ENCODE measurements at regions not wholly inside any gene's neighbourhood (a gene's known extent, or its start where the extent isn't known, plus 50 kb on each side); places are given as distances from the start of the nearest gene placed in this dataset.

GRCh38 chr4:83703752-83704151 is 167.8 kb downstream of the GPAT3 start:
- TF ChIP-seq POLR2A (IDR thresholded peaks at IDR 0.05; ENCODE audit: low read length) (no peak), GATA1 (IDR thresholded peaks at IDR 0.05; ENCODE audit: low read depth, low read length) (no peak)
